ACHN (cell line): ENCODE measurements at regions not wholly inside any gene's neighbourhood (a gene's known extent, or its start where the extent isn't known, plus 50 kb on each side); places are given as distances from the start of the nearest gene placed in this dataset.
"Not testable (repeated sequence)": the region's sequence is repeated elsewhere in the genome, so short reads cannot be mapped to it uniquely, and the experiment has no call there.

ENCODE experiments used
- DNase-seq: peaks from one replicate; pipeline ENCODE4 v3.0.0-alpha.2; 2015
- in situ Hi-C: cut with HindIII; loops from 2 replicates; pipeline ENCODE4 v1.10.0; 2017; ENCODE audit warnings: low sequenced_read_pairs, low pct_ligation_motif_present, low pct_unique_long_range_greater_than_20kb

GRCh38 chr5:67919532-67919931, 296.0 kb upstream of the PIK3R1 start:
- DNase-seq, in situ Hi-C loops: not testable (repeated sequence)

GRCh38 chr5:67917561-67917960, 298.0 kb upstream of the PIK3R1 start:
- DNase-seq: no peak
- in situ Hi-C loops: no loop called here

- no peak for DNase-seq
- in situ Hi-C loops: no loop called here
Measured at GRCh38 chr5:67910546-67910945, 305.0 kb upstream of the PIK3R1 start.

- in situ Hi-C loops: no loop called here
- DNase-seq: no peak
Measured at GRCh38 chr5:67908126-67908765, 307.3 kb upstream of the PIK3R1 start.

- DNase-seq: no peak
- in situ Hi-C loops: no loop called here
Measured at GRCh38 chr5:67904366-67904765, 311.2 kb upstream of the PIK3R1 start.

GRCh38 chr5:67903656-67904055, 311.9 kb upstream of the PIK3R1 start:
- no peak for DNase-seq
- in situ Hi-C loops: no loop called here

- in situ Hi-C loops: no loop called here
Measured at GRCh38 chr5:67903121-67903520, 312.4 kb upstream of the PIK3R1 start.

GRCh38 chr5:67902497-67902830, 313.1 kb upstream of the PIK3R1 start:
- DNase-seq: no peak
- in situ Hi-C loops: no loop called here

More at GRCh38 chr5:67903121-67903520, 312.4 kb upstream of the PIK3R1 start:
- no peak for DNase-seq

- no peak for DNase-seq
- in situ Hi-C loops: no loop called here
Measured at GRCh38 chr5:67901814-67902496, 313.6 kb upstream of the PIK3R1 start.

- no peak for DNase-seq
- in situ Hi-C loops: no loop called here
Measured at GRCh38 chr5:67900514-67900913, 315.0 kb upstream of the PIK3R1 start.

- no peak for DNase-seq
- in situ Hi-C loops: no loop called here
Measured at GRCh38 chr5:67897980-67898379, 317.6 kb upstream of the PIK3R1 start.

GRCh38 chr5:67897431-67897830, 318.1 kb upstream of the PIK3R1 start:
- in situ Hi-C loops: no loop called here
- DNase-seq: no peak

GRCh38 chr5:67896930-67897313, 318.6 kb upstream of the PIK3R1 start:
- no peak for DNase-seq
- in situ Hi-C loops: no loop called here

- in situ Hi-C loops: no loop called here
- no peak for DNase-seq
Measured at GRCh38 chr5:67896311-67896929, 319.1 kb upstream of the PIK3R1 start.

- DNase-seq, in situ Hi-C loops: not testable (repeated sequence)
Measured at GRCh38 chr5:67889870-67890269, 325.7 kb upstream of the PIK3R1 start.

GRCh38 chr5:67887748-67888161, 327.8 kb upstream of the PIK3R1 start:
- DNase-seq: no peak
- in situ Hi-C loops: no loop called here

GRCh38 chr5:67886761-67887160, 328.8 kb upstream of the PIK3R1 start:
- in situ Hi-C loops: no loop called here
- DNase-seq: no peak

GRCh38 chr5:67880876-67881275, 334.7 kb upstream of the PIK3R1 start:
- in situ Hi-C loops: no loop called here

GRCh38 chr5:67880511-67880805, 335.1 kb upstream of the PIK3R1 start:
- DNase-seq: no peak
- in situ Hi-C loops: no loop called here

More at GRCh38 chr5:67880876-67881275, 334.7 kb upstream of the PIK3R1 start:
- DNase-seq: no peak
